IMR-90 (cell line): ENCODE measurements at regions not wholly inside any gene's neighbourhood (a gene's known extent, or its start where the extent isn't known, plus 50 kb on each side); places are given as distances from the start of the nearest gene placed in this dataset.

Experiments used
- ATAC-seq: fragments of 200-7000 bp; cut with Tn5 transposase; 2 replicates; pipeline ENCODE4 v1.9.1; 2020; ENCODE audit warnings: low read depth, mild to moderate bottlenecking, moderate library complexity
- BruUV-seq: library from RNA; stranded (reverse); fragments of 400-500 nt; replicated peaks from 2 replicates; lab custom pipeline; 2021; lab: Mats Ljungman, UMichigan
- CTCF ChIA-PET: fragments of 300-600 bp; formaldehyde crosslinking; extraction: SDS; loops from one replicate; lab custom pipeline; 2021; ENCODE audit warnings: antibody characterized with exemption; lab: Yijun Ruan, JAX
- POLR2A ChIA-PET: fragments of 300-600 bp; sonication (Branson Sonifier 250); formaldehyde crosslinking; loops from one replicate; lab custom pipeline; 2022; ENCODE audit warnings: antibody characterized with exemption; ENCODE audit not compliant: unreplicated experiment; lab: Charles Lee
- DNase-seq: peaks from one replicate; pipeline ENCODE4 v3.0.0; 2013
- H2AFZ ChIP-seq: replicated peaks from 2 replicates; pipeline ENCODE3; 2013; ENCODE audit warnings: low read length, mild to moderate bottlenecking; ENCODE audit not compliant: poor library complexity
- H2AK5ac ChIP-seq: 2 replicates; pipeline ENCODE4 v1.6.1; 2013; ENCODE audit warnings: low read depth, low read length, inconsistent platforms
- H2AK9ac ChIP-seq: replicated peaks from 2 replicates; pipeline ENCODE3; 2013; ENCODE audit warnings: mild to moderate bottlenecking, low read depth, low read length, moderate library complexity; ENCODE audit not compliant: poor library complexity
- H2BK120ac ChIP-seq: 2 replicates; pipeline ENCODE4 v1.6.1; 2013; ENCODE audit warnings: low read depth, low read length, inconsistent platforms
- H2BK15ac ChIP-seq: 3 replicates; pipeline ENCODE4 v1.6.1; 2013; ENCODE audit warnings: low read depth, low read length, inconsistent platforms
- H2BK20ac ChIP-seq: 2 replicates; pipeline ENCODE4 v1.6.1; 2013; ENCODE audit warnings: low read depth, mild to moderate bottlenecking, inconsistent platforms, low read length, moderate library complexity
- H2BK5ac ChIP-seq: 2 replicates; pipeline ENCODE4 v1.6.1; 2013; ENCODE audit warnings: mild to moderate bottlenecking, low read depth, low read length, inconsistent platforms; ENCODE audit not compliant: poor library complexity, severe bottlenecking
- H3K14ac ChIP-seq: replicated peaks from 2 replicates; pipeline ENCODE4 v1.6.1; 2013; ENCODE audit warnings: low read depth, low read length, inconsistent platforms
- H3K18ac ChIP-seq: 2 replicates; pipeline ENCODE4 v1.6.1; 2013; ENCODE audit warnings: low read depth, low read length, control low read depth
- H3K23ac ChIP-seq: 2 replicates; pipeline ENCODE4 v1.6.1; 2013; ENCODE audit warnings: low read depth, low read length, inconsistent platforms
- H3K27ac ChIP-seq: 2 replicates; pipeline ENCODE4 v1.5.1; 2013; ENCODE audit warnings: mild to moderate bottlenecking, control low read depth, low read length; ENCODE audit not compliant: insufficient read depth
- H3K27me3 ChIP-seq: 2 replicates; pipeline ENCODE4 v1.6.1; 2013; ENCODE audit warnings: low read length; ENCODE audit not compliant: control insufficient read depth, insufficient read depth
- H3K36me3 ChIP-seq: 2 replicates; pipeline ENCODE4 v1.6.1; 2013; ENCODE audit warnings: low read length, mixed read lengths; ENCODE audit not compliant: control insufficient read depth, insufficient read depth
- H3K4ac ChIP-seq: 2 replicates; pipeline ENCODE4 v1.6.1; 2013; ENCODE audit warnings: low read depth, low read length, inconsistent platforms
- H3K4me1 ChIP-seq: 2 replicates; pipeline ENCODE4 v1.6.1; 2013; ENCODE audit warnings: low read length, mixed read lengths; ENCODE audit not compliant: control insufficient read depth, insufficient read depth
- H3K4me2 ChIP-seq: 2 replicates; pipeline ENCODE4 v1.6.1; 2013; ENCODE audit warnings: low read depth, mild to moderate bottlenecking, control low read depth, low read length, moderate library complexity
- H3K4me3 ChIP-seq: 2 replicates; pipeline ENCODE4 v1.5.1; 2013; ENCODE audit warnings: low read depth, mild to moderate bottlenecking, control low read depth, low read length, moderate library complexity; ENCODE audit not compliant: insufficient read depth
- H3K56ac ChIP-seq: 2 replicates; pipeline ENCODE4 v1.6.1; 2013; ENCODE audit warnings: low read length, inconsistent platforms; ENCODE audit not compliant: insufficient read depth; ENCODE audit errors: extremely low read depth
- H3K79me1 ChIP-seq, 2 experiments: 2 replicates each; pipeline ENCODE4 v1.6.1; 2013; ENCODE audit warnings: low read length in 2 of 2, inconsistent platforms in 1 of 2, low read depth in 1 of 2
- H3K9ac ChIP-seq: 2 replicates; pipeline ENCODE4 v1.6.1; 2013; ENCODE audit warnings: low read depth, low read length, control low read depth
- H3K9me1 ChIP-seq: 2 replicates; pipeline ENCODE4 v1.6.1; 2013; ENCODE audit warnings: low read length, inconsistent platforms; ENCODE audit not compliant: insufficient read depth
- H3K9me3 ChIP-seq: 2 replicates; pipeline ENCODE4 v1.6.1; 2013; ENCODE audit warnings: low read length; ENCODE audit not compliant: control insufficient read depth, insufficient read depth
- H4K20me1 ChIP-seq: 2 replicates; pipeline ENCODE4 v1.6.1; 2013; ENCODE audit warnings: low read length, inconsistent platforms; ENCODE audit not compliant: insufficient read depth
- H4K5ac ChIP-seq: 2 replicates; pipeline ENCODE4 v1.6.1; 2013; ENCODE audit warnings: mild to moderate bottlenecking, low read depth, low read length, control low read depth
- H4K8ac ChIP-seq, 2 experiments: 2 replicates each; pipeline ENCODE4 v1.6.1; 2013; ENCODE audit warnings: low read depth in 2 of 2, low read length in 2 of 2, control low read depth in 1 of 2, inconsistent platforms in 1 of 2
- H4K91ac ChIP-seq: 2 replicates; pipeline ENCODE4 v1.6.1; 2013; ENCODE audit warnings: low read depth, low read length, inconsistent platforms; ENCODE audit not compliant: insufficient read depth
- CHD1 ChIP-seq: IDR thresholded peaks from 2 replicates; pipeline ENCODE4 v1.6.1; 2012; ENCODE audit warnings: low read depth, low read length, improper control_type of control experiment
- FOS ChIP-seq: fragments of 150-350 bp; IDR thresholded peaks from 2 replicates; pipeline ENCODE4 v1.6.1; 2016; ENCODE audit warnings: low read depth, low read length
- MAFK ChIP-seq: IDR thresholded peaks from 2 replicates; pipeline ENCODE4 v1.6.1; 2012; ENCODE audit warnings: low read depth, low read length, improper control_type of control experiment
- MAZ ChIP-seq: IDR thresholded peaks from 2 replicates; pipeline ENCODE4 v1.6.1; 2012; ENCODE audit warnings: low read depth, mild to moderate bottlenecking, low read length, improper control_type of control experiment, moderate library complexity, borderline replicate concordance
- RAD21 ChIP-seq: IDR thresholded peaks from 2 replicates; pipeline ENCODE4 v1.6.1; 2012; ENCODE audit warnings: low read length, improper control_type of control experiment
- SMC3 ChIP-seq: fragments of 150-350 bp; IDR thresholded peaks from 2 replicates; pipeline ENCODE4 v1.6.1; 2016; ENCODE audit warnings: low read depth, mild to moderate bottlenecking, antibody characterized with exemption, low read length, moderate library complexity
- WGBS, 2 experiments: methylation state at CpG; one replicate each; pipeline versions ENCODE4 v1.1.5 to v1.1.7; 2013; ENCODE audit warnings: missing lambda C conversion rate in 2 of 2; ENCODE audit not compliant: insufficient read length in 1 of 2; ENCODE audit errors: extremely low coverage in 2 of 2; 5-methylcytosine and 5-hydroxymethylcytosine counted together
- dilution Hi-C: fragments of 300-500 bp; cut with HindIII; formaldehyde crosslinking; loops from one replicate; pipeline ENCODE4 v1.14.3; 2018; ENCODE audit warnings: low sequenced_read_pairs; ENCODE audit not compliant: unreplicated experiment
- in situ Hi-C: fragments of 300-500 bp; cut with MboI; formaldehyde crosslinking; loops from 3 replicates; pipeline ENCODE4 v1.14.3; 2019; ENCODE audit warnings: low sequenced_read_pairs, inconsistent platforms, mixed read lengths
- intact Hi-C: fragments of 100-400 bp; cut with micrococcal nuclease; formaldehyde crosslinking; loops from 2 replicates; pipeline ENCODE4 v1.10.0; 2022
- TF ChIP-seq, protein P1 (sequence below): fragments of 150-350 bp; IDR thresholded peaks from 2 replicates; pipeline ENCODE4 v1.6.1; 2016; ENCODE audit warnings: low read depth, mild to moderate bottlenecking, low read length, moderate library complexity, borderline replicate concordance
- TF ChIP-seq, protein P2 (sequence below): conservative IDR thresholded peaks from 2 replicates; pipeline ENCODE4 v1.5.1; 2012; ENCODE audit warnings: mild to moderate bottlenecking, low read depth, low read length, improper control_type of control experiment

DNA sequence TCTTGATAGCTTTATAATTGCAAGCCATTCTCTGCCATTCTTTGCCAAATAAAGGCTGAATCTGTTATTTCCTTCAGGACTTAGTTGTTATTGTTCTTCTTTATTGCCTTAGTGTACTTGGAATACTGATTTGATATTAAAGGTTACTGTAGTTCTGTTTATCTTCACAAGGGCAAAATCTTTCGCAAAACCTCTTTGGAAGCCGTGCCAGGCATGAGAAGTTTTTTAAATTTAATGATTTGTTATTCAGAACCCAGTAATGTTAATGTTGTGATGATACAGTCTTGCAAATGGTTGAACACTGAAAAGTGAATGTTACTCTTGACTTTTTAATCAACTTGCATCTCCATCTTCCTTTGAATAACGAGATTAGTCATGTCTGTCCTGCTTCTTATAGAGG lies 1225.2 kb upstream of the GOT2 start:
- Histone ChIP-seq H3K56ac (no peak overlapping the region), H2BK120ac (no peak overlapping the region), H2AK5ac (no peak overlapping the region), H3K4me2 (no peak overlapping the region), H3K18ac (no peak overlapping the region), H3K4me1 (no peaks in the 10 kb centered on the region), H3K9me3 (peaks cover 5% of the 10 kb centered on the region; the same call in 1 of the 2 replicates), H2BK15ac (no peak overlapping the region), H2BK20ac (no peak overlapping the region), H3K27me3 (no peaks in the 10 kb centered on the region), H4K5ac (no peak overlapping the region), H2AFZ (no peak overlapping the region), H3K9me1 (no peaks in the 10 kb centered on the region), H2BK5ac (no peak overlapping the region), H3K36me3 (no peaks in the 10 kb centered on the region), H3K27ac (no peak overlapping the region), H4K91ac (no peak overlapping the region), H3K23ac (no peak overlapping the region), H4K8ac (no peak overlapping the region), H3K4me3 (no peak overlapping the region), H3K14ac (no peak overlapping the region), H2AK9ac (no peak overlapping the region), H3K4ac (no peak overlapping the region), H3K9ac (no peak overlapping the region), H4K20me1 (no peaks in the 10 kb centered on the region), H3K79me1 (no peaks in the 10 kb centered on the region)
- no TSS peak for BruUV-seq
- in situ Hi-C loops (no loop called here), intact Hi-C loops (no loop called here), dilution Hi-C loops (no loop called here)
- TF ChIP-seq RAD21, result no peak
- no peak for TF ChIP-seq SMC3
- TF ChIP-seq MAFK, result no peak
- TF ChIP-seq, protein P1, sequence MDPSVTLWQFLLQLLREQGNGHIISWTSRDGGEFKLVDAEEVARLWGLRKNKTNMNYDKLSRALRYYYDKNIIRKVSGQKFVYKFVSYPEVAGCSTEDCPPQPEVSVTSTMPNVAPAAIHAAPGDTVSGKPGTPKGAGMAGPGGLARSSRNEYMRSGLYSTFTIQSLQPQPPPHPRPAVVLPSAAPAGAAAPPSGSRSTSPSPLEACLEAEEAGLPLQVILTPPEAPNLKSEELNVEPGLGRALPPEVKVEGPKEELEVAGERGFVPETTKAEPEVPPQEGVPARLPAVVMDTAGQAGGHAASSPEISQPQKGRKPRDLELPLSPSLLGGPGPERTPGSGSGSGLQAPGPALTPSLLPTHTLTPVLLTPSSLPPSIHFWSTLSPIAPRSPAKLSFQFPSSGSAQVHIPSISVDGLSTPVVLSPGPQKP, result no peak
- TF ChIP-seq, protein P2, sequence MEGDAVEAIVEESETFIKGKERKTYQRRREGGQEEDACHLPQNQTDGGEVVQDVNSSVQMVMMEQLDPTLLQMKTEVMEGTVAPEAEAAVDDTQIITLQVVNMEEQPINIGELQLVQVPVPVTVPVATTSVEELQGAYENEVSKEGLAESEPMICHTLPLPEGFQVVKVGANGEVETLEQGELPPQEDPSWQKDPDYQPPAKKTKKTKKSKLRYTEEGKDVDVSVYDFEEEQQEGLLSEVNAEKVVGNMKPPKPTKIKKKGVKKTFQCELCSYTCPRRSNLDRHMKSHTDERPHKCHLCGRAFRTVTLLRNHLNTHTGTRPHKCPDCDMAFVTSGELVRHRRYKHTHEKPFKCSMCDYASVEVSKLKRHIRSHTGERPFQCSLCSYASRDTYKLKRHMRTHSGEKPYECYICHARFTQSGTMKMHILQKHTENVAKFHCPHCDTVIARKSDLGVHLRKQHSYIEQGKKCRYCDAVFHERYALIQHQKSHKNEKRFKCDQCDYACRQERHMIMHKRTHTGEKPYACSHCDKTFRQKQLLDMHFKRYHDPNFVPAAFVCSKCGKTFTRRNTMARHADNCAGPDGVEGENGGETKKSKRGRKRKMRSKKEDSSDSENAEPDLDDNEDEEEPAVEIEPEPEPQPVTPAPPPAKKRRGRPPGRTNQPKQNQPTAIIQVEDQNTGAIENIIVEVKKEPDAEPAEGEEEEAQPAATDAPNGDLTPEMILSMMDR, result no peak
- no peak for TF ChIP-seq FOS
- no peak for TF ChIP-seq MAZ
- TF ChIP-seq CHD1, result no peak
- ChIA-PET CTCF (no interaction called here), POLR2A (no interaction called here)
- ATAC-seq (no peak), DNase-seq (no peak)
- WGBS, 2 experiments, result no CpG with 5 or more reads among the region's 3 CpGs
